Neural cell (in vitro differentiated cells): ENCODE measurements at regions not wholly inside any gene's neighbourhood (a gene's known extent, or its start where the extent isn't known, plus 50 kb on each side); places are given as distances from the start of the nearest gene placed in this dataset.

Experiments used
- H2AFZ ChIP-seq: fragments of 200-600, 300-800 bp; sonication (generic), shearing (Covaris generic); 2 replicates; pipeline ENCODE4 v1.6.0; 2014; ENCODE audit warnings: low read depth, mild to moderate bottlenecking, antibody characterized with exemption, low read length, moderate library complexity
- H3F3A ChIP-seq: fragments of 200-600 bp; shearing (Covaris generic); 2 replicates; pipeline ENCODE4 v1.6.1; 2016; ENCODE audit warnings: mild to moderate bottlenecking, moderate library complexity, mixed read lengths, antibody characterized with exemption, low read length; ENCODE audit not compliant: insufficient read depth, poor library complexity, severe bottlenecking
- H3K27ac ChIP-seq: fragments of 200-600, 300-800 bp; sonication (generic), shearing (Covaris generic); 2 replicates; pipeline ENCODE4 v1.5.1; 2014; ENCODE audit warnings: mild to moderate bottlenecking, low read length, moderate library complexity
- H3K27me3 ChIP-seq: fragments of 300-800, 200-600 bp; sonication (generic), shearing (Covaris generic); 2 replicates; pipeline ENCODE4 v1.6.0; 2014; ENCODE audit warnings: mild to moderate bottlenecking, low read depth, low read length, moderate library complexity; ENCODE audit not compliant: insufficient read depth
- H3K36me3 ChIP-seq: fragments of 300-800, 200-600 bp; sonication (generic), shearing (Covaris generic); 2 replicates; pipeline ENCODE4 v1.5.1; 2014; ENCODE audit warnings: mild to moderate bottlenecking, antibody characterized with exemption, low read length, moderate library complexity; ENCODE audit not compliant: insufficient read depth
- H3K4me2 ChIP-seq: fragments of 300-800, 200-600 bp; sonication (generic), shearing (Covaris generic); 2 replicates; pipeline ENCODE4 v1.6.0; 2014; ENCODE audit warnings: mild to moderate bottlenecking, low read length
- H3K4me3 ChIP-seq: fragments of 300-800, 200-600 bp; sonication (generic), shearing (Covaris generic); 2 replicates; pipeline ENCODE4 v1.5.1; 2014; ENCODE audit warnings: mild to moderate bottlenecking, low read length, moderate library complexity
- H3K79me2 ChIP-seq: fragments of 200-600 bp; shearing (Covaris generic); replicated peaks from 2 replicates; pipeline ENCODE4 v1.6.0; 2014; ENCODE audit warnings: mild to moderate bottlenecking, low read length, moderate library complexity; ENCODE audit not compliant: insufficient read depth
- H3K9ac ChIP-seq: fragments of 300-800, 200-600 bp; sonication (generic), shearing (Covaris generic); 2 replicates; pipeline ENCODE4 v1.6.1; 2016; ENCODE audit warnings: mild to moderate bottlenecking, low read length, mixed read lengths
- H3K9me2 ChIP-seq: fragments of 200-600 bp; shearing (Covaris generic); 2 replicates; pipeline ENCODE4 v1.6.1; 2016; ENCODE audit warnings: mild to moderate bottlenecking, low read length, mixed read lengths; ENCODE audit not compliant: insufficient read depth
- H3K9me3 ChIP-seq: fragments of 200-600, 300-800 bp; sonication (generic), shearing (Covaris generic); 2 replicates; pipeline ENCODE4 v1.6.1; 2016; ENCODE audit warnings: mild to moderate bottlenecking, mixed run types, low read length, moderate library complexity, mixed read lengths
- H4K20me1 ChIP-seq: fragments of 200-600 bp; shearing (Covaris generic); 2 replicates; pipeline ENCODE4 v1.6.1; 2016; ENCODE audit warnings: mild to moderate bottlenecking, mixed run types; ENCODE audit not compliant: insufficient read depth
- EP300 ChIP-seq: fragments of 450-650 bp; conservative IDR thresholded peaks from 2 replicates; pipeline ENCODE4 v1.6.1; 2014; ENCODE audit warnings: antibody characterized with exemption, mild to moderate bottlenecking, moderate library complexity; ENCODE audit not compliant: poor library complexity, severe bottlenecking
- EZH2 ChIP-seq: fragments of 200-600, 300-800 bp; shearing (Covaris generic), sonication (generic); IDR thresholded peaks from 2 replicates; pipeline ENCODE4 v1.6.1; 2014; ENCODE audit warnings: antibody characterized with exemption, low read length, borderline replicate concordance, mild to moderate bottlenecking; ENCODE audit not compliant: insufficient read depth, poor library complexity, severe bottlenecking
- MXI1 ChIP-seq: fragments of 450-650 bp; conservative IDR thresholded peaks from 2 replicates; pipeline ENCODE4 v1.6.1; 2014; ENCODE audit warnings: antibody characterized with exemption, mild to moderate bottlenecking; ENCODE audit not compliant: poor library complexity, severe bottlenecking
- POLR2AphosphoS5 ChIP-seq: IDR thresholded peaks from 2 replicates; pipeline ENCODE4 v1.6.1; 2012
- RAD21 ChIP-seq: fragments of 450-650 bp; conservative IDR thresholded peaks from 2 replicates; pipeline ENCODE4 v1.6.1; 2014; ENCODE audit warnings: antibody characterized with exemption, mild to moderate bottlenecking, moderate library complexity
- SMC3 ChIP-seq: fragments of 450-650 bp; conservative IDR thresholded peaks from 2 replicates; pipeline ENCODE4 v1.6.1; 2014; ENCODE audit warnings: antibody characterized with exemption, mild to moderate bottlenecking, moderate library complexity; ENCODE audit not compliant: poor library complexity
- TAF1 ChIP-seq: IDR thresholded peaks from 2 replicates; pipeline ENCODE4 v1.6.1; 2012; ENCODE audit warnings: low read depth
- TF ChIP-seq, protein P1 (sequence below): IDR thresholded peaks from 2 replicates; pipeline ENCODE4 v1.6.1; 2012; ENCODE audit warnings: borderline replicate concordance
- TF ChIP-seq, protein P2 (sequence below): fragments of 450-650 bp; IDR thresholded peaks from 2 replicates; pipeline ENCODE4 v1.5.1; 2014; ENCODE audit warnings: antibody characterized with exemption, mild to moderate bottlenecking, moderate library complexity; ENCODE audit not compliant: poor library complexity, severe bottlenecking

DNA sequence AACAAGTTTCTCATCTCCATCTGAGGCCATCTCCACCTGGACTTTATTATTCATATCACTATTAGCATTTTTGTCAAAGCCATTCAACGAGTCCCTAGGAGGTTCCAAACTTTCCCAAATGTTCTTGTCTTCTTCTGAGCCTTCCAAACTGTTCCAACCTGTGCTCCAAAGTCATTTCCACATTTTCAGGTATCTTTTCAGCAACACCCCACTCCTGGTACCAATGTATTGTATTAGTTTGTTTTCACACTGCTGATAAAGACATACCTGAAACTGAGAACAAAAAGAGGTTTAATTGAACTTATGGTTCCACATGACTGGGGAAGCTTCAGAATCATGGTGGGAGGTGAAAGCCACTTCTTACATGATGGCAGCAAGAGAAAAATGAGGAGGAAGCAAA lies 385.4 kb upstream of the GATB start:
- no peak overlapping the region for H2AFZ ChIP-seq
- H3K9me2 ChIP-seq = no peaks in the 10 kb centered on the region
- no peaks in the 10 kb centered on the region for H3K27me3 ChIP-seq
- H3K36me3 ChIP-seq = no peaks in the 10 kb centered on the region
- no peak overlapping the region for H3K4me3 ChIP-seq
- no peak overlapping the region for H3K9ac ChIP-seq
- no peaks in the 10 kb centered on the region for H3F3A ChIP-seq
- no peaks in the 10 kb centered on the region for H4K20me1 ChIP-seq
- no peaks in the 10 kb centered on the region for H3K9me3 ChIP-seq
- no peak overlapping the region for H3K27ac ChIP-seq
- H3K79me2 ChIP-seq = no peaks in the 10 kb centered on the region
- no peak overlapping the region for H3K4me2 ChIP-seq
- no peak for TF ChIP-seq POLR2AphosphoS5
- no peak for TF ChIP-seq SMC3
- TF ChIP-seq, protein P1, sequence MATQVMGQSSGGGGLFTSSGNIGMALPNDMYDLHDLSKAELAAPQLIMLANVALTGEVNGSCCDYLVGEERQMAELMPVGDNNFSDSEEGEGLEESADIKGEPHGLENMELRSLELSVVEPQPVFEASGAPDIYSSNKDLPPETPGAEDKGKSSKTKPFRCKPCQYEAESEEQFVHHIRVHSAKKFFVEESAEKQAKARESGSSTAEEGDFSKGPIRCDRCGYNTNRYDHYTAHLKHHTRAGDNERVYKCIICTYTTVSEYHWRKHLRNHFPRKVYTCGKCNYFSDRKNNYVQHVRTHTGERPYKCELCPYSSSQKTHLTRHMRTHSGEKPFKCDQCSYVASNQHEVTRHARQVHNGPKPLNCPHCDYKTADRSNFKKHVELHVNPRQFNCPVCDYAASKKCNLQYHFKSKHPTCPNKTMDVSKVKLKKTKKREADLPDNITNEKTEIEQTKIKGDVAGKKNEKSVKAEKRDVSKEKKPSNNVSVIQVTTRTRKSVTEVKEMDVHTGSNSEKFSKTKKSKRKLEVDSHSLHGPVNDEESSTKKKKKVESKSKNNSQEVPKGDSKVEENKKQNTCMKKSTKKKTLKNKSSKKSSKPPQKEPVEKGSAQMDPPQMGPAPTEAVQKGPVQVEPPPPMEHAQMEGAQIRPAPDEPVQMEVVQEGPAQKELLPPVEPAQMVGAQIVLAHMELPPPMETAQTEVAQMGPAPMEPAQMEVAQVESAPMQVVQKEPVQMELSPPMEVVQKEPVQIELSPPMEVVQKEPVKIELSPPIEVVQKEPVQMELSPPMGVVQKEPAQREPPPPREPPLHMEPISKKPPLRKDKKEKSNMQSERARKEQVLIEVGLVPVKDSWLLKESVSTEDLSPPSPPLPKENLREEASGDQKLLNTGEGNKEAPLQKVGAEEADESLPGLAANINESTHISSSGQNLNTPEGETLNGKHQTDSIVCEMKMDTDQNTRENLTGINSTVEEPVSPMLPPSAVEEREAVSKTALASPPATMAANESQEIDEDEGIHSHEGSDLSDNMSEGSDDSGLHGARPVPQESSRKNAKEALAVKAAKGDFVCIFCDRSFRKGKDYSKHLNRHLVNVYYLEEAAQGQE = no peak
- TF ChIP-seq TAF1 = no peak
- no peak for TF ChIP-seq RAD21
- no peak for TF ChIP-seq EZH2
- TF ChIP-seq, protein P2, sequence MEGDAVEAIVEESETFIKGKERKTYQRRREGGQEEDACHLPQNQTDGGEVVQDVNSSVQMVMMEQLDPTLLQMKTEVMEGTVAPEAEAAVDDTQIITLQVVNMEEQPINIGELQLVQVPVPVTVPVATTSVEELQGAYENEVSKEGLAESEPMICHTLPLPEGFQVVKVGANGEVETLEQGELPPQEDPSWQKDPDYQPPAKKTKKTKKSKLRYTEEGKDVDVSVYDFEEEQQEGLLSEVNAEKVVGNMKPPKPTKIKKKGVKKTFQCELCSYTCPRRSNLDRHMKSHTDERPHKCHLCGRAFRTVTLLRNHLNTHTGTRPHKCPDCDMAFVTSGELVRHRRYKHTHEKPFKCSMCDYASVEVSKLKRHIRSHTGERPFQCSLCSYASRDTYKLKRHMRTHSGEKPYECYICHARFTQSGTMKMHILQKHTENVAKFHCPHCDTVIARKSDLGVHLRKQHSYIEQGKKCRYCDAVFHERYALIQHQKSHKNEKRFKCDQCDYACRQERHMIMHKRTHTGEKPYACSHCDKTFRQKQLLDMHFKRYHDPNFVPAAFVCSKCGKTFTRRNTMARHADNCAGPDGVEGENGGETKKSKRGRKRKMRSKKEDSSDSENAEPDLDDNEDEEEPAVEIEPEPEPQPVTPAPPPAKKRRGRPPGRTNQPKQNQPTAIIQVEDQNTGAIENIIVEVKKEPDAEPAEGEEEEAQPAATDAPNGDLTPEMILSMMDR = no peak
- no peak for TF ChIP-seq MXI1
- no peak for TF ChIP-seq EP300

DNA sequence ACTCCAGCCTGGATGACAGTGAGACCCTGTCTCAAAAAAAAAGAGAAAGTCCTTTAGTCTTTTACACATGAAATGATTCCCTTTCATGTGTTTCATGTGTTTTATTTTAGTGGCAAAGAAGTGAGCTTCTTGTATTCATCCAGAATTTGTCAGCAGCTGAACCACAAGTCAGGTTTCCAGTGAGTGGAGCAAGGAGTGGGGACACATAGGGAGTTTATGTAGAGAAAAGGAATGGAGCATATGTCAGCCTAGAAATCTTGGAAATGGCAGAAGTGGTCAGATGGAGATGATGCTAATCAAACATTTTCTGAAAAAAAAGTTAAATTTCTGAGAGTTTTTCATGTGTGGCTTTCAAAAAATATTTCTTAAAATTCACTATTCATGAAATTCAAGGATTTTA lies 383.0 kb upstream of the GATB start:
- H4K20me1 ChIP-seq = no peaks in the 10 kb centered on the region
- H3K27me3 ChIP-seq = no peaks in the 10 kb centered on the region
- H3K27ac ChIP-seq = no peak overlapping the region
- H3K4me2 ChIP-seq = no peak overlapping the region
- H3K9me2 ChIP-seq = no peaks in the 10 kb centered on the region
- H3K4me3 ChIP-seq = no peak overlapping the region
- H3F3A ChIP-seq = no peaks in the 10 kb centered on the region
- no peak for TF ChIP-seq EZH2
- no peak for TF ChIP-seq SMC3
- H3K79me2 ChIP-seq = no peaks in the 10 kb centered on the region
- H2AFZ ChIP-seq = no peak overlapping the region
- H3K9me3 ChIP-seq = no peaks in the 10 kb centered on the region
- no peak overlapping the region for H3K9ac ChIP-seq
- no peaks in the 10 kb centered on the region for H3K36me3 ChIP-seq

DNA sequence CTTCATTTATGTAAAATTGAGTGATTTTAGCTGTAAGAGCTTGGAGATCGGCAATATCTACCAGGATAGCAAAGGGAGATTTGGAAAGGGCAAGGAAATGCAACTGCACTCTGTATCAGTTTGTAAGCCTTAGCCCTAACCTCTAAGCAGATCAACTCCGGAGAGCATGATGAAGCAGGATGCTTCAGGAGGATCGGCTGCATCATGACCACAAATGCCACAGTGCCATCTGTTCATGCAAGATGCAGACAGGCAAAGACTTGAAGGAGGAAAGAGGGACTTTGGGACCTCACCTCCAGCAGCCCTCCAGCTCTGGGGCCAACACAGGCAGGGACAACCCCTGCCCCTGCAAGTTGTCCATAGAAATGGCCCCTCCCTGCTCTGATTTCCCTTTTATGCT lies 377.6 kb upstream of the GATB start:
- Histone ChIP-seq H3K9me2 (no peaks in the 10 kb centered on the region), H3K79me2 (no peaks in the 10 kb centered on the region), H3K36me3 (no peaks in the 10 kb centered on the region), H3K27ac (no peak overlapping the region), H3K4me2 (no peak overlapping the region), H3K9me3 (no peaks in the 10 kb centered on the region), H3F3A (no peaks in the 10 kb centered on the region), H3K27me3 (no peaks in the 10 kb centered on the region), H3K9ac (no peak overlapping the region), H3K4me3 (no peak overlapping the region), H2AFZ (no peak overlapping the region), H4K20me1 (no peaks in the 10 kb centered on the region)
- no peak for TF ChIP-seq EP300
- TF ChIP-seq SMC3 = no peak
- TF ChIP-seq, protein P1 = no peak
- TF ChIP-seq RAD21 = no peak
- no peak for TF ChIP-seq EZH2
- no peak for TF ChIP-seq POLR2AphosphoS5
- TF ChIP-seq, protein P2 = no peak
- no peak for TF ChIP-seq TAF1
- no peak for TF ChIP-seq MXI1
